GM23338 (cell line): ENCODE measurements at regions not wholly inside any gene's neighbourhood (a gene's known extent, or its start where the extent isn't known, plus 50 kb on each side); places are given as distances from the start of the nearest gene placed in this dataset.

Experiments used
- ATAC-seq: fragments of 200-7000 bp; cut with Tn5 transposase; 3 replicates; pipeline ENCODE4 v1.9.1; 2020
- DNase-seq: peaks from one replicate; pipeline ENCODE4 v3.0.0-alpha.2; 2015; ENCODE audit warnings: low spot score
- H2AFZ ChIP-seq: fragments of 200-600 bp; sonication (generic); 2 replicates; pipeline ENCODE4 v1.8.0; 2016; ENCODE audit warnings: antibody characterized with exemption, mild to moderate bottlenecking, moderate library complexity
- H3F3A ChIP-seq: fragments of 200-600 bp; sonication (generic); replicated peaks from 2 replicates; pipeline ENCODE4 v1.8.0; 2017; ENCODE audit warnings: antibody characterized with exemption, mixed run types, low read depth
- H3K27ac ChIP-seq: fragments of 200-600 bp; sonication (generic); 2 replicates; pipeline ENCODE4 v1.6.1; 2016; ENCODE audit warnings: low read depth
- H3K27me3 ChIP-seq: fragments of 200-600 bp; sonication (generic); 2 replicates; pipeline ENCODE4 v1.8.0; 2016; ENCODE audit warnings: mild to moderate bottlenecking, mixed run types, moderate library complexity; ENCODE audit not compliant: insufficient read depth
- H3K36me3 ChIP-seq: fragments of 200-600 bp; sonication (generic); 2 replicates; pipeline ENCODE4 v1.8.0; 2016; ENCODE audit warnings: mild to moderate bottlenecking; ENCODE audit not compliant: insufficient read depth
- H3K4me1 ChIP-seq: fragments of 200-600 bp; sonication (generic); 2 replicates; pipeline ENCODE4 v1.8.0; 2016; ENCODE audit warnings: mild to moderate bottlenecking, moderate library complexity; ENCODE audit not compliant: insufficient read depth
- H3K4me2 ChIP-seq: fragments of 200-600 bp; sonication (generic); 2 replicates; pipeline ENCODE4 v1.7.1; 2017; ENCODE audit warnings: mixed run types
- H3K4me3 ChIP-seq: fragments of 200-600 bp; sonication (generic); 2 replicates; pipeline ENCODE4 v1.6.1; 2016; ENCODE audit warnings: mixed run types
- H3K79me2 ChIP-seq: fragments of 200-600 bp; sonication (generic); replicated peaks from 2 replicates; pipeline ENCODE4 v1.8.0; 2017; ENCODE audit warnings: mild to moderate bottlenecking; ENCODE audit not compliant: insufficient read depth
- H3K9me2 ChIP-seq: fragments of 200-600 bp; sonication (generic); 2 replicates; pipeline ENCODE4 v1.8.0; 2017; ENCODE audit not compliant: insufficient read depth
- H4K20me1 ChIP-seq: fragments of 200-600 bp; sonication (generic); replicated peaks from 2 replicates; pipeline ENCODE4 v1.8.0; 2017; ENCODE audit warnings: mild to moderate bottlenecking; ENCODE audit not compliant: insufficient read depth
- H3K27ac Mint-ChIP-seq: 2 replicates; pipeline ENCODE4 v1.8.0; 2020; ENCODE audit warnings: inconsistent platforms, mild to moderate bottlenecking, moderate library complexity, mixed read lengths
- H3K27me3 Mint-ChIP-seq: 3 replicates; pipeline ENCODE4 v1.8.0; 2022; ENCODE audit warnings: low read depth, mild to moderate bottlenecking, moderate library complexity, mixed read lengths, inconsistent platforms; ENCODE audit not compliant: insufficient read depth, poor library complexity
- H3K36me3 Mint-ChIP-seq: 3 replicates; pipeline ENCODE4 v1.8.0; 2021; ENCODE audit warnings: low read depth, mild to moderate bottlenecking, inconsistent platforms, moderate library complexity, mixed read lengths
- H3K4me1 Mint-ChIP-seq: 3 replicates; pipeline ENCODE4 v1.8.0; 2020; ENCODE audit warnings: mild to moderate bottlenecking, inconsistent platforms, mixed read lengths
- H3K4me3 Mint-ChIP-seq: 3 replicates; pipeline ENCODE4 v1.8.0; 2021; ENCODE audit warnings: moderate library complexity, mild to moderate bottlenecking, inconsistent platforms, mixed read lengths
- H3K9me3 Mint-ChIP-seq: 3 replicates; pipeline ENCODE4 v1.8.0; 2020; ENCODE audit warnings: moderate library complexity, mild to moderate bottlenecking, inconsistent platforms, mixed read lengths
- EZH2 ChIP-seq: fragments of 200-600 bp; sonication (generic); IDR thresholded peaks from one replicate; pipeline ENCODE4 v1.8.0; 2017; ENCODE audit warnings: antibody characterized with exemption, mild to moderate bottlenecking, low read depth; ENCODE audit not compliant: unreplicated experiment
- EZH2phosphoT487 ChIP-seq: fragments of 200-600 bp; sonication (generic); IDR thresholded peaks from one replicate; pipeline ENCODE4 v1.8.1; 2018; ENCODE audit warnings: antibody characterized with exemption; ENCODE audit not compliant: unreplicated experiment
- JUNB ChIP-seq: IDR thresholded peaks from one replicate; pipeline ENCODE4 v1.6.1; 2016; ENCODE audit warnings: antibody characterized with exemption; ENCODE audit not compliant: unreplicated experiment
- POLR2AphosphoS5 ChIP-seq: IDR thresholded peaks from 2 replicates; pipeline ENCODE4 v1.6.1; 2016; ENCODE audit warnings: antibody characterized with exemption, low read depth
- STAT1 ChIP-seq: IDR thresholded peaks from one replicate; pipeline ENCODE4 v1.6.1; 2016; ENCODE audit warnings: antibody characterized with exemption; ENCODE audit not compliant: unreplicated experiment
- ZNF331 ChIP-seq: fragments of 250-450 bp; sonication (Bioruptor Pico); IDR thresholded peaks from 2 replicates; pipeline ENCODE4 v1.5.0; 2020; ENCODE audit warnings: low read depth, mild to moderate bottlenecking, moderate library complexity
- TF ChIP-seq, protein P1 (sequence below), 2 experiments: fragments of 200-600 bp in 1 of 2; sonication (generic) in 1 of 2; conservative IDR thresholded peaks; 2 replicates each; pipeline versions ENCODE4 v1.5.1 to v1.6.1; 2016 to 2017; ENCODE audit warnings: antibody characterized with exemption in 2 of 2, low read depth in 2 of 2, mild to moderate bottlenecking in 2 of 2, moderate library complexity in 1 of 2
- TF ChIP-seq, protein P2 (sequence below): IDR thresholded peaks from one replicate; pipeline ENCODE4 v1.6.1; 2018; ENCODE audit warnings: antibody characterized with exemption; ENCODE audit not compliant: unreplicated experiment
- TF ChIP-seq, protein P3 (sequence below): IDR thresholded peaks from 2 replicates; pipeline ENCODE4 v1.6.1; 2016; ENCODE audit warnings: antibody characterized with exemption

DNA sequence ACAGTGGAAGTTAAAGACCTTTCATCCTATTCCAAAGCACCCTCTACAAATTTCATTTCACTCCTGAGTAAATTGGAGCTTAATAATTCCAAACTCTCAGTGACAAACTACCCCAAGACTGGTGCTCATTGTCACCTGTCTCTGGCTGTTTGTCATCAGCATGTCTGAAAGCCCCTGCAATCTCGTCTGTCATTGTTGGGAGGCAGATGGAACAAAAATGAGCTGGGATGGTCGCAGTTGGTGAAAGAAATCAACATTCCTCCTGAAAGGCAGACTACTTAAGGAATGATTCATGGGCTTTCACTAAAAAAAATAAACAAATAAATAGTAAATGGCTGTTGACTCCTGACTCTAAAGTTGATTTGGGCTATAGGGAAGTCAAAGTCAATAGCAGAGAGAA, 69.7 kb upstream of the PALS2 start:
- TF ChIP-seq POLR2AphosphoS5: no peak
- no peak for TF ChIP-seq EZH2
- TF ChIP-seq, protein P1, sequence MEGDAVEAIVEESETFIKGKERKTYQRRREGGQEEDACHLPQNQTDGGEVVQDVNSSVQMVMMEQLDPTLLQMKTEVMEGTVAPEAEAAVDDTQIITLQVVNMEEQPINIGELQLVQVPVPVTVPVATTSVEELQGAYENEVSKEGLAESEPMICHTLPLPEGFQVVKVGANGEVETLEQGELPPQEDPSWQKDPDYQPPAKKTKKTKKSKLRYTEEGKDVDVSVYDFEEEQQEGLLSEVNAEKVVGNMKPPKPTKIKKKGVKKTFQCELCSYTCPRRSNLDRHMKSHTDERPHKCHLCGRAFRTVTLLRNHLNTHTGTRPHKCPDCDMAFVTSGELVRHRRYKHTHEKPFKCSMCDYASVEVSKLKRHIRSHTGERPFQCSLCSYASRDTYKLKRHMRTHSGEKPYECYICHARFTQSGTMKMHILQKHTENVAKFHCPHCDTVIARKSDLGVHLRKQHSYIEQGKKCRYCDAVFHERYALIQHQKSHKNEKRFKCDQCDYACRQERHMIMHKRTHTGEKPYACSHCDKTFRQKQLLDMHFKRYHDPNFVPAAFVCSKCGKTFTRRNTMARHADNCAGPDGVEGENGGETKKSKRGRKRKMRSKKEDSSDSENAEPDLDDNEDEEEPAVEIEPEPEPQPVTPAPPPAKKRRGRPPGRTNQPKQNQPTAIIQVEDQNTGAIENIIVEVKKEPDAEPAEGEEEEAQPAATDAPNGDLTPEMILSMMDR (conservative IDR thresholded peaks at IDR 0.05; ENCODE audit: low read depth in 2 of 2): no peak
- no peak for TF ChIP-seq STAT1
- TF ChIP-seq ZNF331 (CRISPR knock-in tag): no peak
- no peak for TF ChIP-seq JUNB
- H3K27ac ChIP-seq: no peak overlapping the region
- no peaks in the 10 kb centered on the region for H3K36me3 ChIP-seq
- no peaks in the 10 kb centered on the region for H3K9me3 Mint-ChIP-seq
- no peak overlapping the region for H2AFZ ChIP-seq
- no peak overlapping the region for H3K27ac Mint-ChIP-seq
- H3K27me3 ChIP-seq: no peaks in the 10 kb centered on the region
- H3K4me3 Mint-ChIP-seq: no peak overlapping the region
- no peaks in the 10 kb centered on the region for H3K79me2 ChIP-seq
- no peaks in the 10 kb centered on the region for H3K9me2 ChIP-seq
- no peak overlapping the region for H3K4me3 ChIP-seq
- no peaks in the 10 kb centered on the region for H3K36me3 Mint-ChIP-seq
- H3F3A ChIP-seq: peaks cover 4% of the 10 kb centered on the region; the same call in 1 of the 2 replicates
- no peak for ATAC-seq
- H3K4me2 ChIP-seq: no peak overlapping the region
- DNase-seq: no peak
- no peaks in the 10 kb centered on the region for H4K20me1 ChIP-seq
- peaks cover 52% of the 10 kb centered on the region for H3K4me1 ChIP-seq
- peaks cover 38% of the 10 kb centered on the region for H3K4me1 Mint-ChIP-seq
- no peaks in the 10 kb centered on the region for H3K27me3 Mint-ChIP-seq

DNA sequence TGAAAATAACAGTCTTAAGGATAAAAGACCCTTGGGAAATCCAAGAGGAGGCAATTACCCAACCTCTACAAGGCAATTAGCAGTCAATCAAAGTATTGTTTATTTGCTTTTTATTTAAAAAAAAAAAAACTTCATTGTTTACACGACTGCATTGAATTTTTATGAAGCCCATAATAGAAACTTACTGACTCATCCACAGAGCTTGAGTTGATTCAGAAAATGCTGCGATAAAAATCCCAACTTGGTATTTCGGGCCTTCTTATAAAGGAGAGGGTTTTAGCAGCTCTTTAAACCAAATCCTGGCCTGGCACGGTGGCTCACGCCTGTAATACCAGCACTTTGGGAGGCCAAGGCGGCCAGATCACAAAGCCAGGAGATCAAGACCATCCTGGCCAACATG, 69.2 kb upstream of the PALS2 start:
- Histone ChIP-seq H3K4me3 (no peak overlapping the region), H3K4me2 (no peak overlapping the region), H3F3A (peaks cover 5% of the 10 kb centered on the region; the same call in 1 of the 2 replicates), H3K36me3 (no peaks in the 10 kb centered on the region), H3K9me2 (no peaks in the 10 kb centered on the region), H3K27me3 (no peaks in the 10 kb centered on the region), H3K79me2 (no peaks in the 10 kb centered on the region), H3K27ac (no peak overlapping the region), H4K20me1 (no peaks in the 10 kb centered on the region), H2AFZ (no peak overlapping the region), H3K4me1 (peaks cover 52% of the 10 kb centered on the region)
- H3K4me1 Mint-ChIP-seq: peaks cover 36% of the 10 kb centered on the region
- TF ChIP-seq JUNB: no peak
- TF ChIP-seq, protein P2, sequence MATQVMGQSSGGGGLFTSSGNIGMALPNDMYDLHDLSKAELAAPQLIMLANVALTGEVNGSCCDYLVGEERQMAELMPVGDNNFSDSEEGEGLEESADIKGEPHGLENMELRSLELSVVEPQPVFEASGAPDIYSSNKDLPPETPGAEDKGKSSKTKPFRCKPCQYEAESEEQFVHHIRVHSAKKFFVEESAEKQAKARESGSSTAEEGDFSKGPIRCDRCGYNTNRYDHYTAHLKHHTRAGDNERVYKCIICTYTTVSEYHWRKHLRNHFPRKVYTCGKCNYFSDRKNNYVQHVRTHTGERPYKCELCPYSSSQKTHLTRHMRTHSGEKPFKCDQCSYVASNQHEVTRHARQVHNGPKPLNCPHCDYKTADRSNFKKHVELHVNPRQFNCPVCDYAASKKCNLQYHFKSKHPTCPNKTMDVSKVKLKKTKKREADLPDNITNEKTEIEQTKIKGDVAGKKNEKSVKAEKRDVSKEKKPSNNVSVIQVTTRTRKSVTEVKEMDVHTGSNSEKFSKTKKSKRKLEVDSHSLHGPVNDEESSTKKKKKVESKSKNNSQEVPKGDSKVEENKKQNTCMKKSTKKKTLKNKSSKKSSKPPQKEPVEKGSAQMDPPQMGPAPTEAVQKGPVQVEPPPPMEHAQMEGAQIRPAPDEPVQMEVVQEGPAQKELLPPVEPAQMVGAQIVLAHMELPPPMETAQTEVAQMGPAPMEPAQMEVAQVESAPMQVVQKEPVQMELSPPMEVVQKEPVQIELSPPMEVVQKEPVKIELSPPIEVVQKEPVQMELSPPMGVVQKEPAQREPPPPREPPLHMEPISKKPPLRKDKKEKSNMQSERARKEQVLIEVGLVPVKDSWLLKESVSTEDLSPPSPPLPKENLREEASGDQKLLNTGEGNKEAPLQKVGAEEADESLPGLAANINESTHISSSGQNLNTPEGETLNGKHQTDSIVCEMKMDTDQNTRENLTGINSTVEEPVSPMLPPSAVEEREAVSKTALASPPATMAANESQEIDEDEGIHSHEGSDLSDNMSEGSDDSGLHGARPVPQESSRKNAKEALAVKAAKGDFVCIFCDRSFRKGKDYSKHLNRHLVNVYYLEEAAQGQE: no peak
- no peak for TF ChIP-seq EZH2phosphoT487
- TF ChIP-seq EZH2: no peak
- TF ChIP-seq, protein P1 (conservative IDR thresholded peaks at IDR 0.05; ENCODE audit: low read depth in 2 of 2): no peak
- TF ChIP-seq STAT1: no peak
- TF ChIP-seq, protein P3, sequence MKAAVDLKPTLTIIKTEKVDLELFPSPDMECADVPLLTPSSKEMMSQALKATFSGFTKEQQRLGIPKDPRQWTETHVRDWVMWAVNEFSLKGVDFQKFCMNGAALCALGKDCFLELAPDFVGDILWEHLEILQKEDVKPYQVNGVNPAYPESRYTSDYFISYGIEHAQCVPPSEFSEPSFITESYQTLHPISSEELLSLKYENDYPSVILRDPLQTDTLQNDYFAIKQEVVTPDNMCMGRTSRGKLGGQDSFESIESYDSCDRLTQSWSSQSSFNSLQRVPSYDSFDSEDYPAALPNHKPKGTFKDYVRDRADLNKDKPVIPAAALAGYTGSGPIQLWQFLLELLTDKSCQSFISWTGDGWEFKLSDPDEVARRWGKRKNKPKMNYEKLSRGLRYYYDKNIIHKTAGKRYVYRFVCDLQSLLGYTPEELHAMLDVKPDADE: no peak
- DNase-seq: no peak
- ATAC-seq: no peak
- no peaks in the 10 kb centered on the region for H3K27me3 Mint-ChIP-seq
- H3K4me3 Mint-ChIP-seq: no peak overlapping the region
- no peaks in the 10 kb centered on the region for H3K36me3 Mint-ChIP-seq
- H3K27ac Mint-ChIP-seq: no peak overlapping the region
- no peaks in the 10 kb centered on the region for H3K9me3 Mint-ChIP-seq
